22Rv1 (cell line): ENCODE measurements at regions not wholly inside any gene's neighbourhood (a gene's known extent, or its start where the extent isn't known, plus 50 kb on each side); places are given as distances from the start of the nearest gene placed in this dataset.

Experiments
- H3K27ac ChIP-seq: fragments of 450-650 bp; 2 replicates; pipeline ENCODE4 v1.5.1; 2017
- CTCF ChIP-seq: fragments of 450-650 bp; IDR thresholded peaks from 2 replicates; pipeline ENCODE4 v1.5.1; 2017; ENCODE audit warnings: mild to moderate bottlenecking
- ZFX ChIP-seq: fragments of 450-650 bp; IDR thresholded peaks from 2 replicates; pipeline ENCODE4 v1.6.1; 2017; ENCODE audit warnings: antibody characterized with exemption, borderline replicate concordance

- TF ChIP-seq CTCF (no peak), ZFX (no peak)
- H3K27ac ChIP-seq = no peak overlapping the region
Observed at GRCh38 chr10:130557181-130557845, 421.1 kb downstream of the GLRX3 start.

GRCh38 chr10:130558746-130559546, 422.8 kb downstream of the GLRX3 start:
- no peak for TF ChIP-seq CTCF
- no peak for TF ChIP-seq ZFX
- H3K27ac ChIP-seq = no peak overlapping the region

- no peak overlapping the region for H3K27ac ChIP-seq
- TF ChIP-seq CTCF = no peak
- no peak for TF ChIP-seq ZFX
Observed at GRCh38 chr10:130559547-130559880, 423.3 kb downstream of the GLRX3 start.

GRCh38 chr10:130560116-130560515, 423.9 kb downstream of the GLRX3 start:
- TF ChIP-seq CTCF (no peak), ZFX (no peak)
- H3K27ac ChIP-seq = no peak overlapping the region

- H3K27ac ChIP-seq = no peak overlapping the region
- TF ChIP-seq ZFX (no peak), CTCF (no peak)
Observed at GRCh38 chr10:130560573-130560972, 424.4 kb downstream of the GLRX3 start.

- H3K27ac ChIP-seq = no peak overlapping the region
- TF ChIP-seq ZFX (no peak), CTCF (no peak)
Observed at GRCh38 chr10:130561681-130562080, 425.5 kb downstream of the GLRX3 start.

GRCh38 chr10:130567011-130567410, 430.8 kb downstream of the GLRX3 start:
- no peak for TF ChIP-seq CTCF
- H3K27ac ChIP-seq = no peak overlapping the region
